Ectodermal cell (in vitro differentiated cells): ENCODE measurements at regions not wholly inside any gene's neighbourhood (a gene's known extent, or its start where the extent isn't known, plus 50 kb on each side); places are given as distances from the start of the nearest gene placed in this dataset.

Source experiments
- H3K27ac ChIP-seq: 2 replicates; pipeline ENCODE4 v1.7.0; 2013; ENCODE audit warnings: mild to moderate bottlenecking, low read depth, low read length; ENCODE audit not compliant: insufficient read depth, poor library complexity, severe bottlenecking
- H3K27me3 ChIP-seq: 2 replicates; pipeline ENCODE4 v1.7.0; 2013; ENCODE audit warnings: mild to moderate bottlenecking, low read length; ENCODE audit not compliant: insufficient read depth, control insufficient read depth, poor library complexity, severe bottlenecking
- H3K36me3 ChIP-seq: one replicate; pipeline ENCODE4 v1.7.0; 2013; ENCODE audit warnings: low read length; ENCODE audit not compliant: control insufficient read depth, insufficient read depth
- H3K4me1 ChIP-seq: one replicate; pipeline ENCODE4 v1.7.0; 2013; ENCODE audit warnings: low read length; ENCODE audit not compliant: control insufficient read depth, insufficient read depth
- H3K4me3 ChIP-seq: 2 replicates; pipeline ENCODE4 v1.7.0; 2013; ENCODE audit warnings: low read depth, low read length, control low read depth; ENCODE audit not compliant: insufficient read depth
- H3K9me3 ChIP-seq: 2 replicates; pipeline ENCODE4 v1.7.0; 2013; ENCODE audit warnings: mild to moderate bottlenecking, low read length, moderate library complexity; ENCODE audit not compliant: control insufficient read depth
- WGBS, 2 experiments: methylation state at CpG; one replicate each; pipeline ENCODE4 v1.1.7; 2013; ENCODE audit warnings: missing lambda C conversion rate in 2 of 2; 5-methylcytosine and 5-hydroxymethylcytosine counted together

DNA sequence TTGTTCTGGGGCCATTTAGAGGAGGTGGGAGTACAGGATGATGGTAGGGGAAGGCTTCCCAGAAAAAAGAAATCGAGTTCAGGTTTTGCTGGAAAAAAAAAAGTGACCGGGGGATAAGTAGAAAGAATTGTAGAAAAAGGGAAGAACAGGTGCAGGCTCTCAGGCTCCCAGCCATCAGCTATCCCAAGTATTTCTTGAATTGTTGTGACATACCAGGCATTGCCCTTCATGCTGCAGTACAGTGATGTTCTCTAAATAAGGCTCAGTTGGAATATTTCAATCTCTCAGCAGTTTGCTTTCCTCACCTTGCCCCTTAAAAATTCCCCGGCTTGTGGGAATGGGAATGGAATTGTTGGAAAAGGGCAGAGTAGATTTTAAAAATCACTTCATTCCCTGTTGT is 82.5 kb upstream of the RGMA start:
- no peaks in the 10 kb centered on the region for H3K36me3 ChIP-seq
- H3K27me3 ChIP-seq, result no peaks in the 10 kb centered on the region
- whole genome bisulfite sequencing, 2 experiments, result 87% methylated on average over 3 of the region's 3 CpGs
- H3K4me1 ChIP-seq, result no peaks in the 10 kb centered on the region
- no peaks in the 10 kb centered on the region for H3K9me3 ChIP-seq
- no peak overlapping the region for H3K4me3 ChIP-seq
- no peak overlapping the region for H3K27ac ChIP-seq

DNA sequence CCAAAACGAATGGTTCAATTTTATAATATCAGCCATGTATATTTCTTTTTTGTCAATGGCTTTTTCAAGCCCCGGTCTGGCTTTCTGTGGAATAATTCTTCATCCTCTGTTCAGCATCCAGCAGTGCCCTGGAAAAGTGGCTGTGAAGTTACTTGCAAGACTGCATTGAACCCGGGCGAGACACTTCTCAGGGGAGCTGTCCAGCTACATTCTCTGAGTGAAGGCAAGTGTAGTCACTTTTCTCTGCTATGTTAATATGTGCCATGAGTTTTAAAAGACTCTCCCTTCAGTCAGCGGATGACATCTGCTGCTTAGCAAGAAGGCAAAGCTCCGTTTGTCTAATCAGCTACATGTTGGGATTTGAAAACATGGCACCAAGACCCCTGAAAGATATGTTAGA is 81.3 kb upstream of the RGMA start:
- no peaks in the 10 kb centered on the region for H3K9me3 ChIP-seq
- H3K27ac ChIP-seq, result no peak overlapping the region
- no peak overlapping the region for H3K4me3 ChIP-seq
- WGBS, 2 experiments, result 80 to 89% methylated on average over 6 of the region's 6 CpGs
- H3K4me1 ChIP-seq, result peaks cover 5% of the 10 kb centered on the region
- H3K27me3 ChIP-seq, result no peaks in the 10 kb centered on the region
- H3K36me3 ChIP-seq, result no peaks in the 10 kb centered on the region

DNA sequence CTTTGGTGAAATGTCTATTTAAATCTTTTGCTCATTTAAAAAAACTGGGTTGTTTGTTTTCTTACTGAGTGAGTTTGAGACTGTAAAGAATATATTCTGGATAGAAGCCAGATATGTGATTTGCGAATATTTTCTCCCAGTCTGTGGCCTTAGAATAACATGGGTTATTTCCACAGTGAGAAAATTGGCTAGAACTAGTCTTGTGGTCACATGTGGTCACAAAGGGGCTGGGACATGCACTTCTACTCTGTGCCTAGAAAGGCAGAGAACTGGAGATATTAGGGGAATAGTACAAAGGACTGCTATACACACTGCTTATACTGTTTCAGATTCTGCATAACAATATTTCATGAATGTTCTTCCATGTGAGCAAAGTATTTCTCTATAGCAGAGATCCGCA is 79.9 kb upstream of the RGMA start:
- no peaks in the 10 kb centered on the region for H3K9me3 ChIP-seq
- 95 to 96% methylated on average over 2 of the region's 2 CpGs for WGBS, 2 experiments
- H3K27me3 ChIP-seq, result no peaks in the 10 kb centered on the region
- H3K4me1 ChIP-seq, result peaks cover 5% of the 10 kb centered on the region
- no peak overlapping the region for H3K4me3 ChIP-seq
- no peak overlapping the region for H3K27ac ChIP-seq
- no peaks in the 10 kb centered on the region for H3K36me3 ChIP-seq

DNA sequence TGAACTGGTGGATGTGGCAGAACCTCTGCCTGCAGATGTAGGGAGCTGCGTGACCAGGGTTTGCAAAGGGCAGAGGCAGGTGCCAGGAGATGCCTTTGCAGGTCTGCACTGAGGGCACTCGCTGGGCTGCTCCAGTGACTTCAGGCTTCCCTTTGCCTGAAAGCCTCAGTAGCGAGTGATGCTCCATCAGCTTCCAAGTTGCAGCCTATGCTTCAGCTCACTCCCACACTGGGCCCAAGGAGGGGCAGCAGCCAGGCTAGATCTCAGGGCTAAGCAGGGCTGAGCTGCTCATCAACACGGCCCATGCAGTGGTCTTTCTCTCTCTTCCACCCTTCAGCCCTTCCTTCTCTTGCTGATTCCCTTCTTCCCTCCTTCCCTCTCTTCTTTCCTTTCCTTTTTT is 78.3 kb upstream of the RGMA start:
- Histone ChIP-seq H3K27me3 (no peaks in the 10 kb centered on the region), H3K36me3 (no peaks in the 10 kb centered on the region), H3K9me3 (no peaks in the 10 kb centered on the region), H3K27ac (no peak overlapping the region), H3K4me3 (no peak overlapping the region), H3K4me1 (peaks cover 5% of the 10 kb centered on the region)
- 79 to 80% methylated on average over 4 of the region's 4 CpGs for WGBS, 2 experiments

DNA sequence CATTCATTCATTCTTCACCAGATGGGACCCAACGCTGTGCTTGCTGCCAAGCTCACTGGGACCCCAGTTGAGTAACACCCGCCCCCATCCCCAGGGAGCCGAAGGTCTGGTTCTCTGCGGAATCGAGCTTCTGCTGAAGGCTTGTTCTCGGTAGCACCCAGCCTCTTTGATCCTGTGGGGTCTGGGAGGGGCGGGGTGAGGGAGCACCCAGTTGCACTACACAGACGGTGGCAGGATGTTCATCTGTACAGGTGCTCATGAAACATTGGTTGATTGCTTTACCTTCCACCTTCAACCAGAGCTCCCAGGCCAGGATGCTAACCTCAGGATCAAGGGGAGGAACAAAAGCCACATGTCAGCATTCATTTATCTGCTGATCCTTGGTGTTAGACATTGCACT is 77.7 kb upstream of the RGMA start:
- Histone ChIP-seq H3K36me3 (no peaks in the 10 kb centered on the region), H3K4me1 (peaks cover 10% of the 10 kb centered on the region), H3K9me3 (no peaks in the 10 kb centered on the region), H3K27me3 (no peaks in the 10 kb centered on the region), H3K4me3 (no peak overlapping the region), H3K27ac (no peak overlapping the region)
- WGBS, 2 experiments, result 87 to 89% methylated on average over 8 of the region's 8 CpGs

DNA sequence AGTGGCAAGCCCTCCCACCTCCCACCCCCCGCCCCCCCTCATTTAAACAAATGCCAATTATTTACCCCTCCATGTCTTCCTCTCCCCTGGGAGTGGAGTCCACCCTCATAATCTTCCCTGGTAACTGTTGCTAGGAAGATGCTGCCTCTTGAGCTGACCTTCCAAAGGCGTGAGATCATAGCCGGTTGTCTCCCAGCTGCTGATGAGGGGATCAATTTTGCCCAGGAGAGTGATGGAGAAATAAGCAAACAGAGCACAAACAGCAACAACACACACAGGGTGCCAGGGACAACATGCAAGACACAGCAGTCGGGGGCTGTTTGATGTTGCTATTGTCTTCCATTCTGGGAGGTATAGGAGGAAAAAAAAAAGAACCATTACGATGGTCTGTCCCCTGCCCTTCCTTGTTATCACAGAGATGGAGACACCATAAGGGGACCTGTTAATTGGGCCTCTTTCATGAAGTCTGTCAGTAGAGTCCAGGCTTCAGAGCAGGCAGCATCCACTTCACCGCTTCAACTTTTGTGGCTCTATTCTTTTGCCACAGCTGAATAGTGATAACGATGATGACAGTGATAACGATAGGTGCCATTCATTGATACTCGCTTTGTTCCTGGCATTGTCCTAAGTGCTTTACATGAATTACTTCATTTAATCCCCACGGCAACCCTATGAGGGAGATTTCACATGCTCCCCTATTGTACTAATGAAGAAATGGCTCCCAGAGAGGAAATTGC is 76.9 kb upstream of the RGMA start:
- Histone ChIP-seq H3K36me3 (no peaks in the 10 kb centered on the region), H3K4me3 (no peak overlapping the region), H3K4me1 (peaks cover 16% of the 10 kb centered on the region), H3K9me3 (no peaks in the 10 kb centered on the region), H3K27me3 (no peaks in the 10 kb centered on the region), H3K27ac (no peak overlapping the region)
- WGBS, 2 experiments, result 86 to 90% methylated on average over 9 of the region's 10 CpGs

DNA sequence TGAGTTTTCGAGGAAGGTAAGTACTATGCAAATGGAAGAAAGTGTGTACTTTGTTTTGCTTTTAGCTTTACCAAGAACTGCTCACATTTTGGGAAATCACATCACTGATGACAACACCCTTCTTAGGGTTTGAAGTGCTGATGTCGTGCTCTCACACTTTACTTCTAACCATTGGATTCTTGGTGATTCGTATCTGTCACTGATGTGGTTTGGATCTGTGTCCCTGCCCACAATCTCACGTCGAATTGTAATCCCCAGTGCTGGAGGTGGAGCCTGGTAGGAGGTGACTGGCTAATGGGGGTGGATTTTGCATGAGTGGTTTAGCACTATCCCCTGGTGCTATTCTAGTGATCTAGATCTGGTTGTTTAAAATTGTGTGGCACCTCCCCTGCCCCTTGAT is 75.4 kb upstream of the RGMA start:
- Histone ChIP-seq H3K9me3 (no peaks in the 10 kb centered on the region), H3K4me3 (no peak overlapping the region), H3K4me1 (peaks cover 21% of the 10 kb centered on the region), H3K27ac (no peak overlapping the region), H3K27me3 (no peaks in the 10 kb centered on the region), H3K36me3 (no peaks in the 10 kb centered on the region)
- WGBS, 2 experiments, result 77 to 85% methylated on average over 5 of the region's 5 CpGs

DNA sequence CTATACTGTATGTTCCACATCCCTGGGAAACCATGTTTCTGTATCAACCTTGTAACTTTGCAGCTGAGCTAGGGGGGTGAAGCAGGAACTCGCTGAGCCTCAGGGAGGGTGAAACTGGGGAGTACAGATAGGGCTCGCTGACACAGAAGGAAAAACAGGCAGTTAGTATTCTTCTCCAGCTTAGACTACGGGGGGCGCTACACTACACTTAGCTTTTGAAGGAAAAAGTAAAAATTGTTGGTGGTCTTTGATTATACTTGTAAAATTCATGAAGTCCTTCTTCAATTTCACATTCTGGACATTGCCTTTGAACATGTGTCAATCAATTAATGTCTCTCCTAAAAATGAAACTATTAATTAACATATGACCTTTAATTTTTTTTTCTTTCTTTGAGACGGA is 73.5 kb upstream of the RGMA start:
- 93 to 94% methylated on average over 5 of the region's 5 CpGs for WGBS, 2 experiments
- Histone ChIP-seq H3K27me3 (no peaks in the 10 kb centered on the region), H3K4me3 (no peak overlapping the region), H3K36me3 (no peaks in the 10 kb centered on the region), H3K27ac (no peak overlapping the region), H3K4me1 (peaks cover 21% of the 10 kb centered on the region), H3K9me3 (no peaks in the 10 kb centered on the region)

DNA sequence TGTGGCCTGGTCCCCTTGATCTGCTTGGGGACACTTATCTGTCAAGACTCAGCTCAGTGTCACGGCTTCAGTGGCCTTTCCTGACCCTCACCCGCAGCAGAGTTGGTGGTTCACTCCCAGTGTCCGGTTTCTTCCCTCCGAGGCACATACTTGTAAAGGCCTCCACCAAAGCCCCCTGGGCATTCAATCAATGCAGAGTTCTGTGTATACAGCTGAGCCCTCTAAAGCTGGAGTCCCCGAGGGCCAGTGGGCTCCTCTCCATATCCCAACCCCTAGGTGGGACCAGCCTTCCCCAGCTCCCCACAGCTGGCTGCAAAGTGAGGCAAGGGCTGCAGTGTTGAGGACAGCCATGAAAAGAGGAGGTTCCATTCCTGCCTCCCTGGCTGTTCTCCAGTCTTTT is 70.9 kb upstream of the RGMA start:
- Histone ChIP-seq H3K27ac (no peak overlapping the region), H3K36me3 (no peaks in the 10 kb centered on the region), H3K9me3 (no peaks in the 10 kb centered on the region), H3K4me1 (peaks cover 16% of the 10 kb centered on the region), H3K27me3 (no peaks in the 10 kb centered on the region), H3K4me3 (no peak overlapping the region)
- WGBS, 2 experiments, result 81 to 82% methylated on average over 5 of the region's 5 CpGs

DNA sequence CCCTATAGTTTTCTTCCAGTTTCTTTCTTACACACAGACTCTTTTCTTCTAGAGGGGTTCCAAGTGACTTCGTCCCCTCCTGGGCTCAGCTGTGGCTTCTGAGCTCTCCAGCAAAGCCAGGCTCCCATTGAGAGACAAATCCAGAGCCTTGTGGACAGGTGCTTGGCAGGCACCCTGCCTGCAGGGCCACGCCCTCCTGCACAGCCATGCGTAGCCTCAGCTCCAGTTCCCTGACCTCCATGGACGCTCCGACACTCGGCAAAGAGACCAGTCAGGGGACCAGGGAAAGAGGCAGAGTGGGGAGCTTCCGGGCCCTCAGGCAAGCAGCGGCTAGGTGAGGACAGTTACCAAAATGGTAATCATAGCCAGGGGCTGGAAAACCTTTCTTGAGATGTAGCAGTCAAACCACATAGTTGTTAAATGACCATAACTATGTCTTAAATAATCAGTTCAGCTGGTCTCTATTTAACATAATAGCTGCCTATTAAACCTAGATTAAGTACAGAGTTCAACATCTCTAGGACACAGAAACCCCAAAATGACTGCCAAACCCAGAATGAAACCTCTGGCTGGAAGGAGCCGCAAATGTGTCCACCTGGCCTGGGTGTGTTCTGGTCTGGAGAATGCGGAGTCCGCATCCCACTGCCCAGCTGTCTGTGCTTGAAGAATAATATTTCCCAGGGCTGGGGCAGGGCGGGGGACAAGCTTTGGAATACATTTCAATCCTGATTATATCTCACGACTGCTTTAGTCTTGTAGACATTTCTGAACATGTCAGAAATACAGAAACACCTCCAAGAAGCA is 69.3 kb upstream of the RGMA start:
- Histone ChIP-seq H3K27ac (no peak overlapping the region), H3K9me3 (no peaks in the 10 kb centered on the region), H3K4me3 (no peak overlapping the region), H3K27me3 (no peaks in the 10 kb centered on the region), H3K4me1 (peaks cover 16% of the 10 kb centered on the region), H3K36me3 (no peaks in the 10 kb centered on the region)
- WGBS, 2 experiments, result 89 to 92% methylated on average over 13 of the region's 13 CpGs
